NCI-H1105 treated with DMSO at 0.1 percent for 48 hours (cell line): ENCODE measurements at regions not wholly inside any gene's neighbourhood (a gene's known extent, or its start where the extent isn't known, plus 50 kb on each side); places are given as distances from the start of the nearest gene placed in this dataset.

Source experiments
- DNase-seq: peaks from one replicate; lab custom pipeline; 2025; lab: John Stamatoyannopoulos, UW

DNA sequence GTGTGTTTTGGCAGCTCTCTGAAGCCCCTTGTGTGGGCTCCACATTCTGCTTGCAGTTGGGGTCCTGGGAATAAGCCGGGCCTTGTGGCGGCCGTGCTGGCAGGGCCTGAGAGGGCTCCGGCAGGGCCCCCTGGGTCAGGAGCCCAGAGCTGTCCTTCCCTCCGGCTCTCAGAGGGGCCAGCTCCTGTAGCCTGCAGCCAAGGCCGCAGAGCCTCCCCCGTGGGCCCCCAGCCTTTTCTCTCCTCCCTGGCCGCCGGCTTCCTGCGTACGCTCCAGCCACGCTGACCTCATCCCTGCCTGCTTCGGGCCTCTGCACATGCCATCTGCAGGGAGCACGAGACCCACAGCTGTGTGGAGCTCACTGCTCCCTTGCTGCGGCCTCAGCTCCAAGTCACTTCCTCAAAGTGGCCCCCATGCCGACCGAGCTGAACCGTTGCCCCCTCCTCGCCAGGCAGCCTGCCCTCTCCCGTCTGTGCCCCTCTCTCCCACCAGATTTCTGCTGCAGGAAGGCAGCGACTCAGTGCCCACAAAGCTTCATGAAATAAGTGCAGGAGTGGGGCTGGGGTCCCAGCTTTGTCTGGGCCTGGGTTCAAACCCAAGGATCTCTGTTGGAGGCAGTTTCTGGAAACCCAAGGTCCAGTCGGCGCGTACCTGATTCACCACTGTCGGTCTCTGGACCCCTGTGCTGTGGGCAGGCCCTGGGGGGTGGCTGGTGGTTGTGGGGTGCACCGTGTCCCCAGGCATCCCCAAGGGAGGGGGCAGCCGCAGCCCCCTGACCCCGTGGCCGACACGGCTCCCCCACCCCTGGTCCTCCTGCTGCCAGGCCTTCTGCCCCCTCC is 57.1 kb upstream of the NKX1-1 start:
- DNase-seq: no peak

DNA sequence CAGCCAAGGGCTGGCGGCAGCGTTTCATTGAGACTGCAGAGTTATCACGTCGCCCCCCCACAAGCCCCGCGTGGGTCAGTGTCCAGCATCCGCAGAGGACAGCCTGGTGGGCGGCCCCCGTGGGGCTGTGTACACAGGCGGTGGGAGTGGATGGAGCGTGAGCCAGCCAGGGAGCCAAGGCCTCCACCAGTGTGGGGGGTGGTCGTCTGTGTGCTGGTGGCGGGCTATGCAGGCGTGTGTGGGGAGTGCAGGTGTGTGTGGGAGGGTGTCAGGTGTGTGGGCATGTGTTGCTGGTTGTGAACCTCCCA is 56.5 kb upstream of the NKX1-1 start:
- no peak for DNase-seq

DNA sequence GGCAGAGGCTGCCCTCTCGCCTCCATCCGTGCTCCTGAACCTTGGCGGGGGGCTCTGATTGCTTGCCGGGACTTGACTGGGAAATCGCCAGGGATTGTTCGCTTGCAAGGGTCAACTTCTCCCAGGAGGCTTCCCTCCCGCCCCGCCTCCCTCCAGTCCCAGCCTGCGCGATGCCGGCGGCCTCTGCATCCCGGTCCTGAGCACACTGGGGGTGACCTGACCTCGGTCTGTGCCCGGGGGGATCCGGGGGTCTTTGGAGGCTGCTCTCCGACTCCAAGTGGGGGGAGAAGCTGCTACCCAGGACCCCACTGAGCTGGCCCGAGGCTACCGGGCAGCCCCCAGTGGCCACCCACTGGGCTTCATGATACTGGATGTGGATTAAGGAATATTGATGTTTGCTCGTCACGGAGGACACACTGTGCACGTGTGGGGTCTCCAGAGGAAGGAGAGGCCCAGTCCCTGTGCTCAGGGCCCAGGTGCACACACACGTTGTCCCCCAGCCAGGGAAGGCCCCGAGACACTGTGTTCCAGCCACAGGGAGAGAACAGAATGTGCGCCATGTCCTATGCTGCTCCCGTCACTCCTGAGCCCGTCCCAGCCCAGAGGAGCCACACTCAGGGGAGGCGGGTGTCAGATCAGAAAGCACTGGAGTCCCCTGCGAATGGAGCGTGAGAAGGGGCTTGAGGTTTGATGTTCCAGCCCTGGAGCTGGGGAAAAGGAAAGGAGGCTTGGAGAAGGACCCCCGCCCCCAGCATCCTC is 55.9 kb upstream of the NKX1-1 start:
- DNase-seq: no peak

DNA sequence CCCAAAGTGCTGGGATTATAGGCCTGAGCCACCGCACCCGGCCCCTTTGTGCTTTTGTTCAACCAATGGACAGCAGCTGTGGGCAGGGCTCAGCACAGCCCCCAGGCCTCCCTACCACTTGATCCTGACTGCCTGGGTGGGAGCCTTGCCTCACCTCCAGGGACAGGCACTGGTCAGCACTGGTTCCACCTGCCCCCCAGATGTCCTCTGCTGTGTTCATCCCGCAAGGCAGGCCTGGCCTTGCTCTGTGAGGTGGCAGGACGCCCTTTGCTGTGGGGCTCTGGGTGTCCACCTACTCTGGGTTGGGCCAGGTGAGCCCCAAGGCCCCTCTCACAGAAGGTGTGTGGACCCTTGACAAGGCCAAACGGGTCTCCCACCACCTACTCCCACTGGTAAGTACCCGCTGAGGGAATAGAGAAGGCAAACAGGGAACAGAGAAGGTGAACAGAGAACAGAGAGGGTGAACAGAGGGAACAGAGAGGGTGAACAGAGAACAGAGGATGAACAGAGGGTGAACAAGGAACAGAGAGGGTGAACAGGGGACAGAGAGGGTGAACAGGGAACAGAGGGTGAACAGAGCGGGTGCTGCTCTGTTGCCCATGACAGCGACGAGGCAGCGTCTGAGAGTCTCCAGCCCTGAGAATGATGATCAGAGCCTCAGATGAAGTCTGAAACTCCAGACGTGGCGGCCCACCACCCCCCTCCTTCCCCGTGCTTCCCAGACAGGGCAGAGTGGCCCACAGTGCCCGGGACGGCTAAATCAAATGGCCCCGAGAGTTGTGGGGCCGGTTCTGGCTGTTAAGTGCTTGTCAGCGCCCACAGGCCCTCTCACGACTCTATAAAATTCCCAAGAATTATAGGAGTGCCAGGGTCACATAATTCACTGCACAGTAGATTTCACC is 55.0 kb upstream of the NKX1-1 start:
- no peak for DNase-seq

DNA sequence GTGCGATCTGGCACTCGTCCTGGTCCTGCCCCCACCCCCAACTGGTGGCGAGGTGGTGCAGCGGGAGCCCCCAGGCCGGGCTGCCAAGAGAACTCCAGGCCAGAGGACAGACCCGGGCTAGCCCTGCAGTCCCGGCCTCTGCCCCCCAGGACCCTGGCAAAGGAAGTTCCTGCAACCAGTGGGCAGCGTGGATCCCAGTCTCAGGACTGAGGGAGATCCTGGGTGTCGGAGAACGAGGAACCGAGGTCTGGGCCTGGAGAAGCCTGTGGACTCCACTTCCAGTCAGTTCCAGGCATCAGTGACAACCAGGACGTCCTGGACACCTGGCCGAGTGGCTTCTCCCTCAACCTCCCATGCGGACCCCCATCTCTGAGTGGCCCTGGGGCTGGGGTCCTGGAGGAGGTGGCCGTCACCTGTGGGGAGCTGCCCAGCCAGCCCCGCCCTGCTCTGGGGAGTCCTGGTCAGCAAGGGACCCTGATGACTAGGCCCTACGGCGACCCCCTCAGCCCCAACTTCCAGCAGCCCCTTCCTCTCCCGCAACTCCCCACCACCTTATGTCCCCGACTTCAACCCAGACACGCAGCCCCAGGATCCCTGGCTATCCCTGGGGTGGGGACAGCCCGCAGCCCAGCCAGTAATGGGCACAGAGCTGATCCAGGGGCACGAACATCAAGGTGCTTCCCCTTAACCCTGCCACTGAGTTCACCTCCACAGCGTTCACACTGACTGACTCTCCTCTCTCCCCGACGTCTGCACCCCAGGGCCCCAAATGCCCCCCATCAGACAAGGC is 53.7 kb upstream of the NKX1-1 start:
- no peak for DNase-seq

DNA sequence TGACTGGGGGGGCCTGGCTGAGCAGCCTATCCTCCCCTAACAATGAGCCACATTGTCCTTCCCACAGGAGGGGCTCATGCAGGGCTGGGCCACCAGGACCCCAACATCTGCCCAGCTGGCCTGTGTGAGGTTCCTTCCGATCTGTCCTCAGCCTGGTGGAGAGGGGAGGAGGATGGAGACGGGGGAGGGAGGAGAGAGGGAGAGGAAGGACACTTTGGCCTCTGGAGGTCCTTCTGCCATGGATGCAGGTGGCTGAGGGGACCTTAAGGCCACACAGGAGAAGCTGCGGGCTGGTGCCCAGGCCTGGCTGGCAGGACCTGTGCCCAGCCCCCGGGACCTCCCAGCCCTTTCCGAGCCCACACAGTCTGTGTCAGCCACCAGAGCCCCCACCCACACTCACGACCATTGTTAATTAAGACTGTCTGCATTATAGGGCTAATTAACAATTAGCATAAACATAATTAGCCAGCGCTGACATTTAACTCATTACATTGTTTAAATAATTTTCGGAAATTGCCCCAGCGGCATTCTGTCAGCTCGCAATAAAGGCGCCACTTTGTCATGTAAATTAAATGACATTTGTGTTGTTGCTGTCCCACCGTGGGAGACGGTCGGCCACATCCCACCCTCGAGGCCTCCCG is 53.0 kb upstream of the NKX1-1 start:
- DNase-seq: no peak

DNA sequence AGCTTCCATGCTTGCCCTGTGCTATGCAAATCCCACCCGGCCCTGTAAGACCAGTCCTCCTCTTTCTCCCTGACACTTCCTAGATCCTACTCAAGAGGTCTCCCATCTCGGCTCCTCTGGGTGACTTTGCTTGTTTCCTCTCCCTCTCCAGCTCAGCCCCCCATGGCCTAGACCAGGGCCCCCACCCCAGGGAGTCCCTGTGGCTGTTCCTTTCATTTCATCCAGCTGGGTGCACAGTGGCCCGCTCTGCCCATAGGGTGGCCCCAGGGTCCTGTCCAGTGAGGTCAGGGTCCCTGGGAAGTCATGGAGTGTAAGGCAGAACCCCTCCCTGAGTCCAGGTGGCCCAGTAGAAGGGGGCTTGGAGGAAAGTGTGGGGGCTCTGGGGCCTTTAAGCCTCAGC is 52.3 kb upstream of the NKX1-1 start:
- no peak for DNase-seq
